K562 (cell line): ENCODE measurements at regions not wholly inside any gene's neighbourhood (a gene's known extent, or its start where the extent isn't known, plus 50 kb on each side); places are given as distances from the start of the nearest gene placed in this dataset.

Experiments
- CHD7 ChIP-seq: fragments of 200-600 bp; sonication (generic); IDR thresholded peaks from one replicate; pipeline ENCODE4 v1.6.1; 2012; ENCODE audit warnings: mild to moderate bottlenecking, low read depth, low read length, inconsistent platforms
- SMAD3 ChIP-seq: fragments of 450-650 bp; formaldehyde crosslinking; conservative IDR thresholded peaks from 2 replicates; pipeline ENCODE4 v1.4.0; 2020; ENCODE audit warnings: mild to moderate bottlenecking
- ZNF586 ChIP-seq: fragments of 450-650 bp; formaldehyde crosslinking; conservative IDR thresholded peaks from 2 replicates; pipeline ENCODE4 v1.4.0; 2020; ENCODE audit warnings: mild to moderate bottlenecking, moderate library complexity
- TF ChIP-seq, protein P1 (sequence below), 2 experiments: IDR thresholded peaks; 2 replicates each; pipeline ENCODE4 v1.6.1; 2012; ENCODE audit warnings: improper control_type of control experiment in 2 of 2, low read depth in 2 of 2, low read length in 2 of 2, borderline replicate concordance in 1 of 2

DNA sequence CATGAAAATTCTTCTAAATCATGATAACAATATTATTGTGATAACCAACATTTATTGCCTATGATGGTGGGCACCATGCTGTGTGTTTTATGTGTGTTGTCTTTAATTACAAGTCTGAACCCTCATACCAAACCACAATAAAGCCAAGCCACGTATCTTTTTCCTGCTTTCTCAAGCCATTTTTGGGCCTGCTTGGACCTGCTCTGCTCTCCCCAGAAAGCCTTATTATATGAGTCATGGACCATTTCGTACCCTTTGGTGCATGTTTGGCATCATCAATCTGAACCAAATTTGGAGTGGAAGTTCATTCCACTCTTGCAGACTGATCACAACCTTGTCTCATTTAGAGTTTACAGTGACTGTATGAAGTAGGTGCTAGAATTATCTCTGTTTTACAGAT lies 87.3 kb upstream of the CD53 start (continued):
- TF ChIP-seq CHD7 (no peak), SMAD3 (CRISPR knock-in tag) (no peak), ZNF586 (CRISPR knock-in tag) (no peak)
- TF ChIP-seq, protein P1, sequence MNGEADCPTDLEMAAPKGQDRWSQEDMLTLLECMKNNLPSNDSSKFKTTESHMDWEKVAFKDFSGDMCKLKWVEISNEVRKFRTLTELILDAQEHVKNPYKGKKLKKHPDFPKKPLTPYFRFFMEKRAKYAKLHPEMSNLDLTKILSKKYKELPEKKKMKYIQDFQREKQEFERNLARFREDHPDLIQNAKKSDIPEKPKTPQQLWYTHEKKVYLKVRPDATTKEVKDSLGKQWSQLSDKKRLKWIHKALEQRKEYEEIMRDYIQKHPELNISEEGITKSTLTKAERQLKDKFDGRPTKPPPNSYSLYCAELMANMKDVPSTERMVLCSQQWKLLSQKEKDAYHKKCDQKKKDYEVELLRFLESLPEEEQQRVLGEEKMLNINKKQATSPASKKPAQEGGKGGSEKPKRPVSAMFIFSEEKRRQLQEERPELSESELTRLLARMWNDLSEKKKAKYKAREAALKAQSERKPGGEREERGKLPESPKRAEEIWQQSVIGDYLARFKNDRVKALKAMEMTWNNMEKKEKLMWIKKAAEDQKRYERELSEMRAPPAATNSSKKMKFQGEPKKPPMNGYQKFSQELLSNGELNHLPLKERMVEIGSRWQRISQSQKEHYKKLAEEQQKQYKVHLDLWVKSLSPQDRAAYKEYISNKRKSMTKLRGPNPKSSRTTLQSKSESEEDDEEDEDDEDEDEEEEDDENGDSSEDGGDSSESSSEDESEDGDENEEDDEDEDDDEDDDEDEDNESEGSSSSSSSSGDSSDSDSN (IDR thresholded peaks at IDR 0.05; ENCODE audit: borderline replicate concordance in 1 of 2, low read depth in 2 of 2, low read length in 2 of 2): no peak
